Uterus (tissue), 2 donors: ENCODE measurements at regions not wholly inside any gene's neighbourhood (a gene's known extent, or its start where the extent isn't known, plus 50 kb on each side); places are given as distances from the start of the nearest gene placed in this dataset.

Experiments used
- POLR2A ChIP-seq, 2 donors: fragments of 450-650 bp; IDR thresholded peaks; one replicate each; pipeline ENCODE4 v1.6.1; 2016; ENCODE audit warnings: antibody characterized with exemption in 2 of 2, mild to moderate bottlenecking in 1 of 2, moderate library complexity in 1 of 2
- TF ChIP-seq, protein P1 (sequence below), 4 experiments: fragments of 200-600 bp in 2 of 4; fragments of 450-650 bp in 2 of 4; sonication (generic) in 2 of 4; IDR thresholded peaks; one replicate each; pipeline ENCODE4 v1.5.1; 2016 to 2019; ENCODE audit warnings: antibody characterized with exemption in 4 of 4, mild to moderate bottlenecking in 2 of 4, moderate library complexity in 1 of 4

GRCh38 chr1:189149547-189150375 lies 1327.9 kb downstream of the BRINP3 start:
- TF ChIP-seq, protein P1, sequence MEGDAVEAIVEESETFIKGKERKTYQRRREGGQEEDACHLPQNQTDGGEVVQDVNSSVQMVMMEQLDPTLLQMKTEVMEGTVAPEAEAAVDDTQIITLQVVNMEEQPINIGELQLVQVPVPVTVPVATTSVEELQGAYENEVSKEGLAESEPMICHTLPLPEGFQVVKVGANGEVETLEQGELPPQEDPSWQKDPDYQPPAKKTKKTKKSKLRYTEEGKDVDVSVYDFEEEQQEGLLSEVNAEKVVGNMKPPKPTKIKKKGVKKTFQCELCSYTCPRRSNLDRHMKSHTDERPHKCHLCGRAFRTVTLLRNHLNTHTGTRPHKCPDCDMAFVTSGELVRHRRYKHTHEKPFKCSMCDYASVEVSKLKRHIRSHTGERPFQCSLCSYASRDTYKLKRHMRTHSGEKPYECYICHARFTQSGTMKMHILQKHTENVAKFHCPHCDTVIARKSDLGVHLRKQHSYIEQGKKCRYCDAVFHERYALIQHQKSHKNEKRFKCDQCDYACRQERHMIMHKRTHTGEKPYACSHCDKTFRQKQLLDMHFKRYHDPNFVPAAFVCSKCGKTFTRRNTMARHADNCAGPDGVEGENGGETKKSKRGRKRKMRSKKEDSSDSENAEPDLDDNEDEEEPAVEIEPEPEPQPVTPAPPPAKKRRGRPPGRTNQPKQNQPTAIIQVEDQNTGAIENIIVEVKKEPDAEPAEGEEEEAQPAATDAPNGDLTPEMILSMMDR (IDR thresholded peaks at IDR 0.05), result no peak
- no peak for TF ChIP-seq POLR2A (IDR thresholded peaks at IDR 0.05)
